ENCODE measurements at regions not wholly inside any gene's neighbourhood (a gene's known extent, or its start where the extent isn't known, plus 50 kb on each side); places are given as distances from the start of the nearest gene placed in this dataset.
"Not testable (repeated sequence)": the region's sequence is repeated elsewhere in the genome, so short reads cannot be mapped to it uniquely, and the experiment has no call there.

- DNase-seq = no peak
Observed at GRCh38 chr18:30432349-30432748, 610.2 kb downstream of the DSC3 start.

- DNase-seq = not testable (repeated sequence)
Observed at GRCh38 chr18:30419399-30419798, 623.1 kb downstream of the DSC3 start.

- no peak for DNase-seq
Observed at GRCh38 chr18:30415903-30416302, 626.6 kb downstream of the DSC3 start.

- no peak for DNase-seq
Observed at GRCh38 chr18:30409120-30409519, 633.4 kb downstream of the DSC3 start.

GRCh38 chr18:30406728-30407127 is 635.8 kb downstream of the DSC3 start:
- DNase-seq = no peak

GRCh38 chr18:30405038-30405437 is 637.5 kb downstream of the DSC3 start:
- DNase-seq = no peak

GRCh38 chr18:30404422-30404821 is 638.1 kb downstream of the DSC3 start:
- no peak for DNase-seq

GRCh38 chr18:30403278-30403677 is 639.3 kb downstream of the DSC3 start:
- DNase-seq = no peak

GRCh38 chr18:30387401-30387800 is 655.1 kb downstream of the DSC3 start:
- DNase-seq = no peak

- DNase-seq = no peak
Observed at GRCh38 chr18:30386624-30387023, 655.9 kb downstream of the DSC3 start.

- no peak for DNase-seq
Observed at GRCh38 chr18:30385684-30386083, 656.9 kb downstream of the DSC3 start.

- no peak for DNase-seq
Observed at GRCh38 chr18:30381826-30382225, 660.7 kb downstream of the DSC3 start.

GRCh38 chr18:30378097-30378496 is 664.4 kb downstream of the DSC3 start:
- DNase-seq = no peak

GRCh38 chr18:30376515-30376914 is 666.0 kb downstream of the DSC3 start:
- DNase-seq = no peak

GRCh38 chr18:30361864-30362540 is 680.5 kb downstream of the DSC3 start:
- no peak for DNase-seq

- DNase-seq = no peak
Observed at GRCh38 chr18:30359521-30359920, 683.0 kb downstream of the DSC3 start.

GRCh38 chr18:30358555-30358954 is 684.0 kb downstream of the DSC3 start:
- no peak for DNase-seq

- DNase-seq = no peak
Observed at GRCh38 chr18:30352551-30353168, 689.9 kb downstream of the DSC3 start.

- no peak for DNase-seq
Observed at GRCh38 chr18:30350263-30350662, 692.3 kb downstream of the DSC3 start.

- no peak for DNase-seq
Observed at GRCh38 chr18:30343090-30343489, 699.5 kb downstream of the DSC3 start.

- DNase-seq = no peak
Observed at GRCh38 chr18:30342675-30343074, 699.9 kb downstream of the DSC3 start.

- DNase-seq = no peak
Observed at GRCh38 chr18:30334781-30335180, 707.8 kb downstream of the DSC3 start.

GRCh38 chr18:30333310-30333709 is 709.2 kb downstream of the DSC3 start:
- no peak for DNase-seq

GRCh38 chr18:30328839-30329238 is 713.7 kb downstream of the DSC3 start:
- DNase-seq = no peak

GRCh38 chr18:30302181-30302580 is 740.4 kb downstream of the DSC3 start:
- DNase-seq = no peak

Data from activated gamma-delta T cell treated with Interleukin-2 at 50 U/mL for 16 hours (primary cell).